HCT116 (cell line): ENCODE measurements at regions not wholly inside any gene's neighbourhood (a gene's known extent, or its start where the extent isn't known, plus 50 kb on each side); places are given as distances from the start of the nearest gene placed in this dataset.

ENCODE experiments used
- ATAC-seq: fragments of 200-7000 bp; cut with Tn5 transposase; 2 replicates; pipeline ENCODE4 v1.9.1; 2020; ENCODE audit warnings: mild to moderate bottlenecking, moderate library complexity
- BruUV-seq: library from RNA; stranded (reverse); fragments of 400-500 nt; replicated peaks from 2 replicates; lab custom pipeline; 2021; lab: Mats Ljungman, UMichigan
- CTCF ChIA-PET: fragments of 300-600 bp; sonication (Branson Sonifier 250); formaldehyde crosslinking; loops from one replicate; lab custom pipeline; 2021; ENCODE audit warnings: antibody characterized with exemption; lab: Charles Lee
- POLR2A ChIA-PET: fragments of 300-600, 350-600 bp; sonication (Branson Sonifier 250); formaldehyde crosslinking; loops from one replicate; lab custom pipeline; 2021; ENCODE audit warnings: antibody characterized with exemption; lab: Charles Lee
- RAD21 ChIA-PET, 2 experiments: fragments of 300-600 bp; sonication (Branson Sonifier 250); formaldehyde crosslinking; loops; one replicate each; lab custom pipeline; 2023; ENCODE audit warnings: low total read pairs in 2 of 2; ENCODE audit not compliant: uncharacterized antibody in 2 of 2, unreplicated experiment in 2 of 2, low non-redundant PET in 1 of 2; lab: Charles Lee
- DNase-seq: peaks from one replicate; pipeline ENCODE4 v3.0.0-alpha.2; 2010; ENCODE audit warnings: low read depth, low spot score
- H2AFZ ChIP-seq: fragments of 200-600 bp; shearing (Covaris generic), sonication (generic); 2 replicates; pipeline ENCODE4 v1.6.1; 2017; ENCODE audit warnings: low read depth, mixed run types, mixed read lengths, antibody characterized with exemption, low read length; ENCODE audit not compliant: poor library complexity, severe bottlenecking
- H3K27ac ChIP-seq: 2 replicates; pipeline ENCODE4 v1.5.1; 2012; ENCODE audit warnings: low read depth, low read length
- H3K27me3 ChIP-seq: fragments of 200-600 bp; sonication (generic); 2 replicates; pipeline ENCODE4 v1.6.1; 2016; ENCODE audit warnings: mixed run types, low read length, mixed read lengths; ENCODE audit not compliant: insufficient read depth
- H3K36me3 ChIP-seq, 2 experiments: fragments of 200-500 bp in 1 of 2; fragments of 200-600 bp in 1 of 2; sonication (Bioruptor generic) in 1 of 2; sonication (generic) in 1 of 2; 2 replicates each; pipeline versions ENCODE4 v1.5.1 to v1.6.1; 2014 to 2016; ENCODE audit warnings: low read length in 2 of 2, inconsistent platforms in 1 of 2, mixed read lengths in 1 of 2, mixed run types in 1 of 2; ENCODE audit not compliant: insufficient read depth in 2 of 2, control insufficient read depth in 1 of 2
- H3K4me1 ChIP-seq, 2 experiments: fragments of 200-600 bp in 1 of 2; sonication (generic) in 1 of 2; 2 replicates each; pipeline versions ENCODE4 v1.5.1 to v1.6.1; 2012 to 2017; ENCODE audit warnings: low read length in 2 of 2, inconsistent platforms in 1 of 2, mild to moderate bottlenecking in 1 of 2, mixed read lengths in 1 of 2, mixed run types in 1 of 2, moderate library complexity in 1 of 2; ENCODE audit not compliant: insufficient read depth in 2 of 2, control insufficient read depth in 1 of 2
- H3K4me2 ChIP-seq: fragments of 200-600 bp; sonication (generic); 2 replicates; pipeline ENCODE4 v1.6.1; 2017; ENCODE audit warnings: mixed run types, low read length, mixed read lengths
- H3K4me3 ChIP-seq, 2 experiments: fragments of 200-600 bp in 1 of 2; sonication (generic) in 1 of 2; replicated peaks in 1 of 2; 2 replicates each; pipeline ENCODE4 v1.5.1; 2011 to 2016; ENCODE audit warnings: low read length in 2 of 2, control low read depth in 1 of 2, low read depth in 1 of 2, mild to moderate bottlenecking in 1 of 2, mixed read lengths in 1 of 2, mixed run types in 1 of 2
- H3K79me2 ChIP-seq: fragments of 200-600 bp; sonication (generic); 2 replicates; pipeline ENCODE4 v1.6.1; 2017; ENCODE audit warnings: mild to moderate bottlenecking, mixed run types, low read length, moderate library complexity, mixed read lengths; ENCODE audit not compliant: insufficient read depth
- H3K9ac ChIP-seq: fragments of 200-600 bp; sonication (generic); 2 replicates; pipeline ENCODE4 v1.6.1; 2016; ENCODE audit warnings: low read length, mixed read lengths
- H3K9me2 ChIP-seq: fragments of 200-600 bp; sonication (generic), shearing (Covaris generic); 2 replicates; pipeline ENCODE4 v1.6.1; 2017; ENCODE audit warnings: mixed run types, mild to moderate bottlenecking, moderate library complexity; ENCODE audit not compliant: insufficient read depth
- H3K9me3 ChIP-seq, 2 experiments: fragments of 200-500 bp in 1 of 2; fragments of 200-600 bp in 1 of 2; sonication (Bioruptor generic) in 1 of 2; sonication (generic) in 1 of 2; 2 replicates each; pipeline ENCODE4 v1.6.1; 2014 to 2017; ENCODE audit warnings: low read length in 2 of 2, mixed read lengths in 2 of 2, inconsistent platforms in 1 of 2, low read depth in 1 of 2, mild to moderate bottlenecking in 1 of 2, mixed run types in 1 of 2, moderate library complexity in 1 of 2; ENCODE audit not compliant: control insufficient read depth in 1 of 2, insufficient read depth in 1 of 2
- H4K20me1 ChIP-seq: fragments of 200-600 bp; sonication (generic), shearing (Covaris generic); 2 replicates; pipeline ENCODE4 v1.6.1; 2017; ENCODE audit warnings: mixed run types, mild to moderate bottlenecking, moderate library complexity; ENCODE audit not compliant: insufficient read depth
- CBX3 ChIP-seq: IDR thresholded peaks from 2 replicates; pipeline ENCODE4 v1.6.1; 2012; ENCODE audit warnings: low read depth
- CEBPB ChIP-seq: IDR thresholded peaks from 2 replicates; pipeline ENCODE4 v1.6.1; 2012; ENCODE audit warnings: low read depth
- EGR1 ChIP-seq: IDR thresholded peaks from 2 replicates; pipeline ENCODE4 v1.6.1; 2012; ENCODE audit warnings: low read depth
- EZH2 ChIP-seq: fragments of 200-600 bp; sonication (generic); IDR thresholded peaks from 2 replicates; pipeline ENCODE4 v1.6.1; 2017; ENCODE audit warnings: antibody characterized with exemption, mixed run types
- EZH2phosphoT487 ChIP-seq: fragments of 200-600 bp; IDR thresholded peaks from 2 replicates; pipeline ENCODE4 v1.6.1; 2018; ENCODE audit warnings: antibody characterized with exemption, borderline replicate concordance
- FOSL1 ChIP-seq: IDR thresholded peaks from 2 replicates; pipeline ENCODE4 v1.6.1; 2012; ENCODE audit warnings: low read depth
- JUND ChIP-seq: IDR thresholded peaks from 2 replicates; pipeline ENCODE4 v1.6.1; 2012
- POLR2A ChIP-seq: IDR thresholded peaks from 2 replicates; pipeline ENCODE4 v1.7.0; 2011; ENCODE audit warnings: borderline replicate concordance; ENCODE audit not compliant: insufficient read depth, insufficient read length; ENCODE audit errors: extremely low read depth
- POLR2AphosphoS5 ChIP-seq: IDR thresholded peaks from 2 replicates; pipeline ENCODE4 v1.6.1; 2011; ENCODE audit warnings: mild to moderate bottlenecking, low read depth, low read length, moderate library complexity
- RAD21 ChIP-seq: IDR thresholded peaks from 2 replicates; pipeline ENCODE4 v1.6.1; 2012; ENCODE audit warnings: low read depth, mild to moderate bottlenecking
- SIN3A ChIP-seq: IDR thresholded peaks from 2 replicates; pipeline ENCODE4 v1.6.1; 2012; ENCODE audit warnings: low read depth
- SP1 ChIP-seq: IDR thresholded peaks from 2 replicates; pipeline ENCODE4 v1.6.1; 2012; ENCODE audit warnings: low read depth
- SRF ChIP-seq: IDR thresholded peaks from 2 replicates; pipeline ENCODE4 v1.6.1; 2012; ENCODE audit warnings: low read depth
- ZFX ChIP-seq: fragments of 450-650 bp; IDR thresholded peaks from 2 replicates; pipeline ENCODE4 v1.6.1; 2017
- intact Hi-C: fragments of 100-400 bp; cut with micrococcal nuclease; formaldehyde crosslinking; loops from 2 replicates; pipeline ENCODE4 v1.10.0; 2022
- TF ChIP-seq, protein P1 (sequence below): IDR thresholded peaks from 2 replicates; pipeline ENCODE4 v1.6.1; 2012
- TF ChIP-seq, protein P2 (sequence below), 3 experiments: fragments of 200-600 bp in 1 of 3; sonication (generic) in 1 of 3; IDR thresholded peaks in 2 of 3; conservative IDR thresholded peaks in 1 of 3; 2 replicates each; pipeline ENCODE4 v1.5.1; 2012 to 2017; ENCODE audit warnings: low read depth in 2 of 3, low read length in 2 of 3, antibody characterized with exemption in 1 of 3, borderline replicate concordance in 1 of 3, control low read depth in 1 of 3, mild to moderate bottlenecking in 1 of 3, mixed read lengths in 1 of 3, mixed run types in 1 of 3, moderate library complexity in 1 of 3; ENCODE audit not compliant: insufficient read depth in 1 of 3

GRCh38 chr9:81849631-81850259 is 78.5 kb upstream of the SPATA31D4 start:
- Histone ChIP-seq H3K27ac (no peak overlapping the region), H2AFZ (peak overlapping the region; percentile 75), H3K4me3 (no peak overlapping the region), H3K4me2 (peak overlapping the region; percentile 44), H3K27me3 (no peaks in the 10 kb centered on the region), H3K9me3 (no peaks in the 10 kb centered on the region), H3K36me3 (no peaks in the 10 kb centered on the region), H4K20me1 (no peaks in the 10 kb centered on the region), H3K9me2 (no peaks in the 10 kb centered on the region), H3K4me1 (peaks cover 3 to 7% of the 10 kb centered on the region in 2 experiments; a peak in 2 of 4 replicates), H3K9ac (no peak overlapping the region), H3K79me2 (no peaks in the 10 kb centered on the region)
- ChIA-PET CTCF (no interaction called here), RAD21 (no interaction called here), POLR2A (no interaction called here)
- no peak for DNase-seq
- peak; percentile 74 for ATAC-seq
- BruUV-seq: no TSS peak
- TF ChIP-seq FOSL1 (peak; percentile 45; the same call in 1 of the 2 replicates), JUND (peak; percentile 22; the same call in 1 of the 2 replicates), RAD21 (no peak)
- intact Hi-C loops: loop anchor here (2.0 kb wide), 1 partner anchor 327 kb away; no protein-coding TSS in a partner anchor

- CTCF ChIA-PET: no interaction called here
- Histone ChIP-seq H3K27me3 (no peaks in the 10 kb centered on the region), H3K79me2 (no peaks in the 10 kb centered on the region), H3K36me3 (no peaks in the 10 kb centered on the region), H3K4me3 (no peak overlapping the region), H3K9me3 (no peaks in the 10 kb centered on the region), H3K27ac (no peak overlapping the region), H3K9me2 (no peaks in the 10 kb centered on the region)
- POLR2A ChIA-PET: no interaction called here
- TF ChIP-seq EZH2 (no peak), CEBPB (no peak), CBX3 (no peak), EZH2phosphoT487 (no peak), EGR1 (no peak), SIN3A (no peak), ZFX (no peak), POLR2AphosphoS5 (no peak), POLR2A (no peak), SP1 (no peak), SRF (no peak), FOSL1 (no peak)
- TF ChIP-seq, protein P1, sequence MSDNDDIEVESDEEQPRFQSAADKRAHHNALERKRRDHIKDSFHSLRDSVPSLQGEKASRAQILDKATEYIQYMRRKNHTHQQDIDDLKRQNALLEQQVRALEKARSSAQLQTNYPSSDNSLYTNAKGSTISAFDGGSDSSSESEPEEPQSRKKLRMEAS: no peak
- TF ChIP-seq, protein P2, sequence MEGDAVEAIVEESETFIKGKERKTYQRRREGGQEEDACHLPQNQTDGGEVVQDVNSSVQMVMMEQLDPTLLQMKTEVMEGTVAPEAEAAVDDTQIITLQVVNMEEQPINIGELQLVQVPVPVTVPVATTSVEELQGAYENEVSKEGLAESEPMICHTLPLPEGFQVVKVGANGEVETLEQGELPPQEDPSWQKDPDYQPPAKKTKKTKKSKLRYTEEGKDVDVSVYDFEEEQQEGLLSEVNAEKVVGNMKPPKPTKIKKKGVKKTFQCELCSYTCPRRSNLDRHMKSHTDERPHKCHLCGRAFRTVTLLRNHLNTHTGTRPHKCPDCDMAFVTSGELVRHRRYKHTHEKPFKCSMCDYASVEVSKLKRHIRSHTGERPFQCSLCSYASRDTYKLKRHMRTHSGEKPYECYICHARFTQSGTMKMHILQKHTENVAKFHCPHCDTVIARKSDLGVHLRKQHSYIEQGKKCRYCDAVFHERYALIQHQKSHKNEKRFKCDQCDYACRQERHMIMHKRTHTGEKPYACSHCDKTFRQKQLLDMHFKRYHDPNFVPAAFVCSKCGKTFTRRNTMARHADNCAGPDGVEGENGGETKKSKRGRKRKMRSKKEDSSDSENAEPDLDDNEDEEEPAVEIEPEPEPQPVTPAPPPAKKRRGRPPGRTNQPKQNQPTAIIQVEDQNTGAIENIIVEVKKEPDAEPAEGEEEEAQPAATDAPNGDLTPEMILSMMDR (IDR thresholded peaks at IDR 0.05 in 2 of 3, conservative IDR thresholded peaks at IDR 0.05 in 1 of 3; ENCODE audit: borderline replicate concordance in 1 of 3, insufficient read depth in 1 of 3, low read depth in 2 of 3, low read length in 2 of 3): no peak
- TF ChIP-seq, all 23 proteins: peak for 0
- Histone ChIP-seq H3K4me2 (no peak overlapping the region), H3K4me1 (peaks cover 3 to 7% of the 10 kb centered on the region in 2 experiments; a peak in 2 of 4 replicates), H2AFZ (no peak overlapping the region), H3K9ac (no peak overlapping the region), H4K20me1 (no peaks in the 10 kb centered on the region)
- no TSS peak for BruUV-seq
- no peak for ATAC-seq
- intact Hi-C loops: no loop called here
- DNase-seq: no peak
- RAD21 ChIA-PET: no interaction called here
Measured at GRCh38 chr9:81850724-81851123, 77.5 kb upstream of the SPATA31D4 start.
